GM23248 (cell line): ENCODE measurements at regions not wholly inside any gene's neighbourhood (a gene's known extent, or its start where the extent isn't known, plus 50 kb on each side); places are given as distances from the start of the nearest gene placed in this dataset.

ENCODE experiments used
- EZH2 ChIP-seq: fragments of 200-600 bp; sonication (generic); IDR thresholded peaks from 2 replicates; pipeline ENCODE4 v1.6.1; 2018; ENCODE audit warnings: antibody characterized with exemption, mild to moderate bottlenecking; ENCODE audit not compliant: insufficient read depth, poor library complexity, severe bottlenecking
- EZH2phosphoT487 ChIP-seq: fragments of 200-600 bp; sonication (generic); IDR thresholded peaks from 2 replicates; pipeline ENCODE4 v1.6.1; 2018; ENCODE audit warnings: antibody characterized with exemption, moderate library complexity, mild to moderate bottlenecking, low read depth; ENCODE audit not compliant: insufficient read depth

GRCh38 chrX:45664727-45665290, 464.1 kb upstream of the DIPK2B start:
- TF ChIP-seq EZH2 (no peak), EZH2phosphoT487 (no peak)
